ENCODE measurements at regions not wholly inside any gene's neighbourhood (a gene's known extent, or its start where the extent isn't known, plus 50 kb on each side); places are given as distances from the start of the nearest gene placed in this dataset.
A peak's percentile ranks its signal among the peaks of the same experiment; 100 is the strongest.

DNA sequence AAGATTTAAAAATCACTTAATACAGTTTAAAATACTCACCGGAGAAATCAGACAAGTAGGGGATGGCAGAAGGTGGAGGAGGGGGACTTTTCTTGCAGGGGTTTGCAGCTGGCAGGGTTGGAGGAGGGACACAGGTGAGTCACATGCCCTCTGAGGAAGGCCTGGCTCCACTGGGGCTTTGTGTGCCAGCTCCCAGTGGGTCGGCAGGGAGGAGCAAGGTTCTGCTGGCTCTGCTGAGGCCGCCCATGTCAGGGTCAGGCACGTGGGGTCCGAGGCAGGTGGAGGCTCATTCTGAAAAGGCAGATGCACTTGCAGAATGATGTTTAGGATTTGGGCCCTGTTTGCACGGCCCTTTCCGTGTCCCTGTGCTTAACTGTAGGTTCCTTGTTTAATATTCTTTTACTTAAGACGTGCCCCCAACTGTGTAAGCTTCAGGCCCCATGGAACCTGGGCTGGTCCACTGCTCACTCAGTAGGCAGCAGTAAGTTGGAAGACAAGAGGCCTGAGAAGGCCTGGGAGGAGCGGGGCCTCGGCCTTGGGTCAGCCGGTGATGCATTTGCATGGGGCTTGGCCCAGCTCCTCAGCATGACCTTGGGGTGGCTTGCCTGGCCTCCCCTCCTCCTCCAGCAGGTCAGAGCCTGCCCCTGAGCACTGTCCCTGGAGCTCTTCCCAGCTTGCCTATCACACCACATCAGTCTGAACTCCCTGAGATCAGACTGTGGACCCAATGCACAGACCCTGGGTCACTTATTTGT lies 141.0 kb downstream of the GLI2 start:
- Mint-ChIP-seq H3K9me3 (ENCODE audit: unreplicated experiment) (no peaks in the 10 kb centered on the region), H3K27ac (ENCODE audit: unreplicated experiment) (no peak overlapping the region), H3K4me1 (ENCODE audit: low read depth, unreplicated experiment) (peaks cover 34% of the 10 kb centered on the region)

DNA sequence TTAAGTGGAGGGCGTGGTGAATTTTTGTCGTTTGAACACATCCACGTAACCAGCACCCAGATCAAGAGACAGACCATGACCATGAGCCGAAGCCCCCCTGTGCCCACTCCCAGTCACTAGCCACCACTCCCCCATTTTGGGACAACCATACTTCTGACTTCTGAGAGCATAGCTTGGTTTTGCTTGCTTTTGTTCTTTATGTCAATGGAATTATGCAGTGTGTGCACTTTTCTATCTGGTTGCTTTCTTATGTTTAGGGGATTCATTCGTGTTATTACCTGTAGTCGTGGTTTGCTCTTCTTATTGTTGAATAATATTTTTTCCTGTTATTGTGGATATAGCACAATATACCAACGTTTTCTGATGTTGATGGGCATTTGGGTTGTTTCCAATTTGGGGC lies 141.7 kb downstream of the GLI2 start:
- peaks cover 34% of the 10 kb centered on the region for H3K4me1 Mint-ChIP-seq (ENCODE audit: low read depth, unreplicated experiment)
- no peak overlapping the region for H3K27ac Mint-ChIP-seq (ENCODE audit: unreplicated experiment)
- no peaks in the 10 kb centered on the region for H3K36me3 Mint-ChIP-seq (ENCODE audit: unreplicated experiment)
- TF ChIP-seq, protein P1, sequence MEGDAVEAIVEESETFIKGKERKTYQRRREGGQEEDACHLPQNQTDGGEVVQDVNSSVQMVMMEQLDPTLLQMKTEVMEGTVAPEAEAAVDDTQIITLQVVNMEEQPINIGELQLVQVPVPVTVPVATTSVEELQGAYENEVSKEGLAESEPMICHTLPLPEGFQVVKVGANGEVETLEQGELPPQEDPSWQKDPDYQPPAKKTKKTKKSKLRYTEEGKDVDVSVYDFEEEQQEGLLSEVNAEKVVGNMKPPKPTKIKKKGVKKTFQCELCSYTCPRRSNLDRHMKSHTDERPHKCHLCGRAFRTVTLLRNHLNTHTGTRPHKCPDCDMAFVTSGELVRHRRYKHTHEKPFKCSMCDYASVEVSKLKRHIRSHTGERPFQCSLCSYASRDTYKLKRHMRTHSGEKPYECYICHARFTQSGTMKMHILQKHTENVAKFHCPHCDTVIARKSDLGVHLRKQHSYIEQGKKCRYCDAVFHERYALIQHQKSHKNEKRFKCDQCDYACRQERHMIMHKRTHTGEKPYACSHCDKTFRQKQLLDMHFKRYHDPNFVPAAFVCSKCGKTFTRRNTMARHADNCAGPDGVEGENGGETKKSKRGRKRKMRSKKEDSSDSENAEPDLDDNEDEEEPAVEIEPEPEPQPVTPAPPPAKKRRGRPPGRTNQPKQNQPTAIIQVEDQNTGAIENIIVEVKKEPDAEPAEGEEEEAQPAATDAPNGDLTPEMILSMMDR (IDR thresholded peaks at IDR 0.05; ENCODE audit: partially characterized antibody, unreplicated experiment): no peak
- no peaks in the 10 kb centered on the region for H3K27me3 Mint-ChIP-seq (ENCODE audit: unreplicated experiment)
- DNase-seq: no peak
- H3K4me3 Mint-ChIP-seq (ENCODE audit: unreplicated experiment): no peak overlapping the region
- no peaks in the 10 kb centered on the region for H3K9me3 Mint-ChIP-seq (ENCODE audit: unreplicated experiment)

More for the DNA sequence above, 141.0 kb downstream of the GLI2 start:
- TF ChIP-seq, protein P1 (IDR thresholded peaks at IDR 0.05; ENCODE audit: partially characterized antibody, unreplicated experiment): no peak
- Mint-ChIP-seq H3K36me3 (ENCODE audit: unreplicated experiment) (no peaks in the 10 kb centered on the region), H3K4me3 (ENCODE audit: unreplicated experiment) (no peak overlapping the region), H3K27me3 (ENCODE audit: unreplicated experiment) (no peaks in the 10 kb centered on the region)
- DNase-seq: no peak

DNA sequence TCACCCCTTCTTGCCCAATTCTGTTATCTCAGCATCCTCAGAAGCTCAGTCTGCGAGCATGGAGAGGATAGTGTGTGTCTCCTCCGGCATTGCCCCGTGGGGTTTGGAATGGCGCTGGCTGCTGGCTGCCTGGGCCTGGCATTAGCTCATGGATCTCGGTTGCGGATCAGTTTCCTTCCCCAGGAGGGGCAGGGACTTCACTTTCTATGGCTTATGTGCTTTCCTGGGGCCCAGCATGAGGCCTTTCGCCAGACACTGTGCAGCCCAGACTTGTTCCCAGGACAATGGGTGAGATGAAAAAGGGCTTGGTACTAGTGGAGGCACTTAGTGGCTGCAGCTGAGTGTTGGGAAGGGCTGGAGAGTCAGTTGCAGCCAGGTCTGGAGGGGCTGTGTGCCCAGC lies 143.3 kb downstream of the GLI2 start:
- Mint-ChIP-seq H3K9me3 (ENCODE audit: unreplicated experiment) (peaks cover 2% of the 10 kb centered on the region), H3K4me3 (ENCODE audit: unreplicated experiment) (no peak overlapping the region), H3K4me1 (ENCODE audit: low read depth, unreplicated experiment) (peaks cover 32% of the 10 kb centered on the region), H3K36me3 (ENCODE audit: unreplicated experiment) (no peaks in the 10 kb centered on the region), H3K27ac (ENCODE audit: unreplicated experiment) (peak overlapping the region; percentile 48), H3K27me3 (ENCODE audit: unreplicated experiment) (no peaks in the 10 kb centered on the region)
- TF ChIP-seq, protein P1 (IDR thresholded peaks at IDR 0.05; ENCODE audit: partially characterized antibody, unreplicated experiment): no peak
- DNase-seq: peak; percentile 51

DNA sequence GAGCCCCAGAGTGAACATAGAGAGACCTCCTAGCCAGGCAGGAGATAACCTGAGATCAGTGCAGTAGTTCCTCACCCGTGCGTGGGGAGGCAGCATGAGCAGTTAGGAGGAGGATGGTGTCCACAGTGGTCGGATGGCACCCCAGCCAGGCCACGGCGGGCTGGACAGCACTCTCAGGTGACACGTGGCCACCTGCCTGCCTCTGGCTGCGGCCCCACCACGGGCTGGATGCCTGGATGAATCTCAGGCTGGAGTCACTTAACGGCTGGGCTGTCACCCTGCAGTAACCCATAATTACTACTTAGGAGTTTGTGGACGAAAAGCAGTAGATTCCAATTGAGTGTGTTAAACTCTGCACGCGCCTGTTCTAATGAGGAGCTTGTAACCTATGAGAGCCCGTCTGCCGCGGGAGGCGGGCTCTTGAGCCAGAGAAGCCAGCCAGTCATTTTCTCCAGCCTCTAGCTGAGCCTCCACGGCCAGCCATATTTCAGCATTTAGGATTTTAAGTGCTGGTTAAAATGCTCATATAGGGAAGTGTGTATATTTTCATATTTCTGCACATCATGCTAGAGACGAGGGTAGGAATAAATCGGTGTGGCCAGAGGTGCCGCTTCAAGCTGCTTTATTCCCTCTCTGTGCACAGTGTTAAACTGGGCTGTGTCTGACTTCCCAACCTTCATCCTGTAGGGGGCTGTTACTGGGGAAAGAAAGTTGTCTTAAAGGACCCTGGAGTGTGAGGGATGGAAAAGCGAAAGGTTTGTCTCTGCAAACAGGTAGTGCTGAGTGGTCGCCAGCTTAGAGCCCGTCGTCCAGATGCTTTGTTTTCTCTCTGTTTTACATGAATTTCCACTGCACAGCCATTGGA lies 144.0 kb downstream of the GLI2 start:
- TF ChIP-seq, protein P1 (IDR thresholded peaks at IDR 0.05; ENCODE audit: partially characterized antibody, unreplicated experiment): no peak
- no peaks in the 10 kb centered on the region for H3K36me3 Mint-ChIP-seq (ENCODE audit: unreplicated experiment)
- H3K27ac Mint-ChIP-seq (ENCODE audit: unreplicated experiment): no peak overlapping the region
- H3K9me3 Mint-ChIP-seq (ENCODE audit: unreplicated experiment): peaks cover 2% of the 10 kb centered on the region
- peaks cover 27% of the 10 kb centered on the region for H3K4me1 Mint-ChIP-seq (ENCODE audit: low read depth, unreplicated experiment)
- no peak overlapping the region for H3K4me3 Mint-ChIP-seq (ENCODE audit: unreplicated experiment)
- no peak for DNase-seq
- H3K27me3 Mint-ChIP-seq (ENCODE audit: unreplicated experiment): no peaks in the 10 kb centered on the region

DNA sequence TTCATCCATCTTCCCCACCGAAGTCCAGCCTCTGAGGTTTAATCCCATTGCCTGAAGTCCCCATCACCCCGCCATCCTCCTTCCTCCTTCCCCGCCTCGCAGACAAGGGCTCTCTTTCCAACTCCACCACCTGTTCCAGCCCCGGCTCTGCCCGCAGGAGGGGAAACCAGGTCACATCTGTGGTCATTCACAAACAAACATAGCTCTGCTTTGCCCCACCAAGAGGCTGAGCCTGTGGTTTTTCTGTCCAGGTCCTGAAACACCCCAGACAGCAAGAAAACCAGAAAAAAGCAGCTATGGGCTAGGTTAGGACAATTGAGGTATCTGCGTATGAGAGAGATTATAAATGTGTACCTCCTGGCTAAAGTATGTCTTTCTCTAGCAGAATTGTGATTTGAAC lies 144.7 kb downstream of the GLI2 start:
- peaks cover 30% of the 10 kb centered on the region for H3K4me1 Mint-ChIP-seq (ENCODE audit: low read depth, unreplicated experiment)
- TF ChIP-seq, protein P1 (IDR thresholded peaks at IDR 0.05; ENCODE audit: partially characterized antibody, unreplicated experiment): no peak
- H3K27ac Mint-ChIP-seq (ENCODE audit: unreplicated experiment): no peak overlapping the region
- H3K9me3 Mint-ChIP-seq (ENCODE audit: unreplicated experiment): peaks cover 6% of the 10 kb centered on the region
- H3K4me3 Mint-ChIP-seq (ENCODE audit: unreplicated experiment): no peak overlapping the region
- H3K27me3 Mint-ChIP-seq (ENCODE audit: unreplicated experiment): no peaks in the 10 kb centered on the region
- no peaks in the 10 kb centered on the region for H3K36me3 Mint-ChIP-seq (ENCODE audit: unreplicated experiment)
- no peak for DNase-seq
